ENCODE measurements at regions not wholly inside any gene's neighbourhood (a gene's known extent, or its start where the extent isn't known, plus 50 kb on each side); places are given as distances from the start of the nearest gene placed in this dataset.
A peak's percentile ranks its signal among the peaks of the same experiment; 100 is the strongest.
"Not testable (repeated sequence)": the region's sequence is repeated elsewhere in the genome, so short reads cannot be mapped to it uniquely, and the experiment has no call there.

GRCh38 chr21:31609081-31609480, 50.4 kb upstream of the SOD1 start:
- DNase-seq (ENCODE audit: low read depth) = no peak

DNA sequence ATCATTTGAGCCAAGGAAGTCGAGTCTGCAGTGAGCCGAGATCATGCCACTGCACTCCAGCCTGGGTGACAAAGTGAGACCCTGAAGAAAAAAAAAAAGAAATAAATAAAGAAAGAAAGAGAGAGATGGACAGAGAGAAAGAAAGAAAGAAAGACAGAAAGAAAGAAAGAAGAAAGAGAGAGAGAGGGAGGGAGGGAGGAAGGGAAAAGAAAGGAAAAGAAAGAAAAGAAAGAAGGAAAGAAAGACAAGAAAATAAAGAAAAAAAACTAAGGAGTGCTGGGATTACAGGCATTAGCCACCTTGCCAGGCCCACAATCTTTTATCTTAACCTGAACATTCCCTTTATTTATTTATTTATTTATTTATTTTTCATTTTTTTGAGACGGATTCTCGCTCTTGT, 51.7 kb upstream of the SOD1 start:
- DNase-seq (ENCODE audit: low read depth) = no peak

GRCh38 chr21:31606081-31606874, 53.2 kb upstream of the SOD1 start:
- no peak for DNase-seq (ENCODE audit: low read depth)

DNA sequence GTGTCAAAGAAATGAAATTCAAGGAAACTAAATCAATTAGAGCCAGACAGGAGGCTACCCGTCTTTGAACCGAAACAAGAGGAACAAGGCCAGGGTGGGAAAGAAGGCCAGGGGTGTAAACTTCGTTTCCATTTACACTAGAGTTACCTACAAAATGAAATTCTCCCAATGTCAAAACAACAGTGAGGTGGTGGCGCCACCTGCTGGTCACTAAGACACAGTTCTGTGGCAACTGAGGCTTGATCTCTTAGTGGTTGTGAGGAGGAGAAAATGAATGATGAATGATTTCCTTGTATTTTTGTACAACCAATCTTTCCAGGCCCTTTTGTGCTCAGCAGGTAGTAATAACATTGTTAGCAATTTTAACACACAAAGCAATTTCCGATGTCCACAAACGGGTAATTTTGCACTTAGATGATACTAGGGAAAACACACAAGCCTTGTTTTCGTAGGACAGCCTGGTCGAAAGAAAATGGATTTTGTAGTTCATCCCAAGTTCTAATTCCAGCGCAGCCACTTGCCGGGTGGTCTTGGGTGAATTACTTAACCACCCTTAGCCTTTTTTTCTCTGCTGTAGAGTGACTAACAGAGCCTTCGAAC, 54.8 kb upstream of the SOD1 start:
- peak; percentile 38 for DNase-seq (ENCODE audit: low read depth)

DNA sequence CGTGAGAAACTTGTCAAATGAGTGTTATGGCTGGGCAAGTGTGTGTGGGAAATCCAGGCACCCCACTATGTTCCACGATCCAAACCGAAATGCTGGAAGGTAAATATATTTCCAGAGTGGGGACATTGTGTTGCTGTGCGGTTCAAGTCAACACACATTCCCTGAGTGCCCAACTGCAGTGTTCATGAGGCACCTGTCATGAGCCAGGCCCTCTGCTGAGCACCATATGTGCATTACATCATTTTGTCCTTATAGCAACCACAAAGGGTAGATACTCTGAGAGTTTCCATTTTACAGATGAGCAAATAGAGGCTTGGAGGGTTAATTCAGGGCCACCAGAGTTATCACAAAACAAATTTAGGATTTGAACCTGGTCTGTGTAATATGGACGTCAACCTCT, 59.9 kb upstream of the SOD1 start:
- no peak for DNase-seq (ENCODE audit: low read depth)

- DNase-seq (ENCODE audit: low read depth) = no peak
Measured at GRCh38 chr21:31599013-31599412, 60.5 kb upstream of the SOD1 start.

DNA sequence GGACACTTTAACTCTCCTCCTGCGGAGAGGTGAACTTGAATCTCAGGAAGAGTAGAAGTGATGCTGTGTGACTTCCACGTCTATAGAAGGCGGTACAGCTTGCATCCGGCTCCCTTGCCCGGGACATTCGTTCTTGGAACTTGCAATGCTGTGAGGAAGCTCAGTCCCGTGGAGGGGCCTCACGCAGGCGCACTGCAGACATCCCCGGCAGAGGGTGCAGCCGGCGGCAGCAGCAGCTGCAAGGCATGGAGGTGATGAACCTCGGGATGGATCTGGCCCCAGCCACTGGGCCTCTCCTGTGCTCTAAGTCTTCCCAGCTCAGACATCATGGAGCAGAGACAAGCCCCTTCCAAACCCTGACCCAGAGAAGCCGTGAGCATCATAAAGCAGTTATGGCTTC, 61.8 kb upstream of the SOD1 start:
- no peak for DNase-seq (ENCODE audit: low read depth)

DNA sequence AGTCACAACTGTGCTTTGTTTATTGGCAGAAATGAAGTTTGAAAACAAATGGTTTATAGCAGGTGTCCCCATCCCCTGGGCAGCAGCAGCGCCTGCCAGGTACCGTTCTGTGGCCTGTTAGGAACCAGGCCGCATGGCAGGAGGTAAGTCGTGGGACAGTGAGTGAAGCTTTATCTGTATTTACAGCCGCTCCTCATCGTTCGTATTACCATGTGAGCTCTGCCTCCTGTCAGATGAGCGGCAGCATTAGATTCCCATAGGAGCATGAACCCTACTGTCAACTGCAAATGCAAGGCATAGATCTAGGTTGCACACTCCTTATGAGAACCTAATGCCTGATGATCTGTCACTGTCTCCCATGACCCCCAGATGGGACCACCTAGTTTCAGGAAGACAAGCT, 63.4 kb upstream of the SOD1 start:
- no peak for DNase-seq (ENCODE audit: low read depth)

GRCh38 chr21:31594726-31595125, 64.8 kb upstream of the SOD1 start:
- DNase-seq (ENCODE audit: low read depth) = no peak

DNA sequence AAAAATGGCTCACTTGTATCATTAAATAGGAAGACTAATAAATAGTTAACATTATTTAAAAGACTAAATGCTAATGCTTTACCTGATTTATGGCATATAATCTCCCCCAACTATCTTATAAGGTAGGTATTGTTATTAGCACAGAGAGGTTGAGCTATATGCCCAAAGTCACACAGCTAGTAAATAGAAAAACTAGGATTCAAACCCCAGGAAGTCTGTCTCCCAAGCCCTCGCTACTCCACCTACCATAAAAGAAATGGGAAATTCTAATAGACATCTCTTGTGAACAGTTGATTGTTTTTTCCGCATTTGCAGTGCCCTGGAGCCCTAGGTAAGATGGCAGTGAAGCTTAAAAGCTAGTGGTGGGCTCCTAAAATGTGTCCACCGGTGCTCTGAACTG, 65.2 kb upstream of the SOD1 start:
- no peak for DNase-seq (ENCODE audit: low read depth)

DNA sequence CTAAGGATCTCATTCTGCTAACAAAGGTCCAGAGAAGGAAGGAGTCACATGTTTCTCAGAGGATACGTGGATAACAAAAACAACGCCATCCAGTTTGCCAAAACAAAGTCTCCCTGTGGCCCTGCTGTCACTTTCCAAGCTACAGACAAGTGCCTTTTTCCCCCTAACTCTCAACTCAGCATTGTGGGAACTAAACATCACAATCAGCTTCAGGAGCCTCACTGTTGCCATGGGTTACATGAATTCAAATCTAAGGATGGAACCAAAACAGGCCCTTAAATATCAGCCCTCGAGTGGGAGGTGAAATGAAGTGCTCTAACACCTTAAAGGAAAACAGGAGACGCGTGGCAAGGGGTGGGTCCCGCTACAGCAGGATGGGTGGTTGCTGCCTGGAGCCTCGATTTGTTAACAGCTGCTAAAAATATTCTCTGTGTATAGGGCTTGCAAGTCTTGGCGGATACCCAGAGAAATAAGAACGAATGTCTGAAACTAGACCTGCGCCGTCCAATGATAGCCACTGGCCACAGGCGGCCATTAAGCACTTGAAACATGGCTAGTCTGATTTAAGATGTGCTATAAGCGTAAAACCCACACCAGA, 66.4 kb upstream of the SOD1 start:
- DNase-seq (ENCODE audit: low read depth) = no peak

- DNase-seq (ENCODE audit: low read depth) = no peak
Measured at GRCh38 chr21:31592516-31592915, 67.0 kb upstream of the SOD1 start.

- no peak for DNase-seq (ENCODE audit: low read depth)
Measured at GRCh38 chr21:31589820-31590219, 69.7 kb upstream of the SOD1 start.

- DNase-seq (ENCODE audit: low read depth) = no peak
Measured at GRCh38 chr21:31586118-31586517, 73.4 kb upstream of the SOD1 start.

DNA sequence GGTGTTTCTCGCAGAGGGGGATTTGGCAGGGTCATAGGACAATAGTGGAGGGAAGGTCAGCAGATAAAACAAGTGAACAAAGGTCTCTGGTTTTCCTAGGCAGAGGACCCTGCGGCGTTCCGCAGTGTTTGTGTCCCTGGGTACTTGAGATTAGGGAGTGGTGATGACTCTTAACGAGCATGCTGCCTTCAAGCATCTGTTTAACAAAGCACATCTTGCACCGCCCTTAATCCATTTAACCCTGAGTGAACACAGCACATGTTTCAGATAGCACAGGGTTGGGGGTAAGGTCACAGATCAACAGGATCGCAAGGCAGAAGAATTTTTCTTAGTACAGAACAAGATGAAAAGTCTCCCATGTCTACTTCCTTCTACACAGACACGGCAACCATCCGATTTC, 75.6 kb upstream of the SOD1 start:
- not testable (repeated sequence) for DNase-seq (ENCODE audit: low read depth)

- no peak for DNase-seq (ENCODE audit: low read depth)
Measured at GRCh38 chr21:31583498-31583897, 76.0 kb upstream of the SOD1 start.

- peak; percentile 65 for DNase-seq (ENCODE audit: low read depth)
Measured at GRCh38 chr21:31580866-31581276, 78.6 kb upstream of the SOD1 start.

DNA sequence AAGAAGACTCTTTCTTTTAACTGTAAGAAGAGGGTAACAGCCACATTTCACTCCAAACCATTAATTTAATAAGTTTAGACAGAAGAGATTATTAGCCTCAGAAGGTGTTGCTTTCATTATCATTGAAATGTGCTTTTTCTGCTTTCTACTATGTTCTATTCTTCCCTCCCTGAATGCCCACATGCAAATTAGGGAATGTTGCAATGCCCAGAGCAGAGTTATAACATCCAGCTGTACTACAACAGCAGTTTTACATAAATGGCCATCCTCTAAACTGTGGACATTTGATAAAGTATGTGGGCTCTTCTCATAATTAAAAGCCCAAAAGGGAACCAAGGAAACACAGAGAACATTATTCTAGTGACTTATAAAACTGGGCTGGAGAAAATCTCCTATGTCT, 82.2 kb upstream of the SOD1 start:
- DNase-seq (ENCODE audit: low read depth) = no peak

- no peak for DNase-seq (ENCODE audit: low read depth)
Measured at GRCh38 chr21:31576428-31576827, 83.1 kb upstream of the SOD1 start.

DNA sequence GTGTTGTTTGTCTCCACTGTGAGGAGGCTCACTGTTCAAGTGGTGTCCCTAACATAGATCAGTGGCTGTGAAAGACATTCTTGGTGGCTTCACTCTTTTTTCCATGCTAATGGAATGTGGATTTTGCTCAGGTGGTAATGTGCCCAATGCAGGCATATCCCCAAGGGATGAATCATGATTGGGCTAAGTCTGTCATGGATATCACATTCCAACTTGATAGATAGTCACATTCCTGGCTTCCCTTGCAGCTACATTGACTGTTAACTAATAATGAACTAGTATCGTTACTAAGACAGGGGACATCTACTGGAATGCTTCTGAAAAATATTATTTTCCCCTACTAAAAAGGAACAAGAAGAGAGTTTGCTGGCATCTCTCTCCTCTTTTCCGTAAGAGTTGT, 86.3 kb upstream of the SOD1 start:
- no peak for DNase-seq (ENCODE audit: low read depth)

DNA sequence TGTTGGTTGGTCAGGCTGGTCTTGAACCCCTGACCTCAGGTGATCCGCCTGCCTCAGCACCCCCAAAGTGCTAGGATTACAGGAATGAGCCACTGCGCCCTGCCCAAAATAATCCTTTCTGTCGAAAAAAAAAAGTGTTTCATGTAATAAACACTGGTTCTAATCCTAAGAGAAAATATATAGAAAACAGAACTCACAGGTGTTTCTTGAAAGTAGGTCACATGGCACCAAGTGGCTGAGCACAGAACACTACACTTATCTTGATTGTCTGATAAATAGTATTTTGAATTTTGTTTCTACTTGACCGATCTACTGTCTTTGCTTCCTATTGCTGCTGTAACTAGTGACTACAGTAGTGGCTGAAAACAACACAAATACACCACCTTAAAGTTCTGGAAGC, 87.6 kb upstream of the SOD1 start:
- DNase-seq (ENCODE audit: low read depth) = no peak

DNA sequence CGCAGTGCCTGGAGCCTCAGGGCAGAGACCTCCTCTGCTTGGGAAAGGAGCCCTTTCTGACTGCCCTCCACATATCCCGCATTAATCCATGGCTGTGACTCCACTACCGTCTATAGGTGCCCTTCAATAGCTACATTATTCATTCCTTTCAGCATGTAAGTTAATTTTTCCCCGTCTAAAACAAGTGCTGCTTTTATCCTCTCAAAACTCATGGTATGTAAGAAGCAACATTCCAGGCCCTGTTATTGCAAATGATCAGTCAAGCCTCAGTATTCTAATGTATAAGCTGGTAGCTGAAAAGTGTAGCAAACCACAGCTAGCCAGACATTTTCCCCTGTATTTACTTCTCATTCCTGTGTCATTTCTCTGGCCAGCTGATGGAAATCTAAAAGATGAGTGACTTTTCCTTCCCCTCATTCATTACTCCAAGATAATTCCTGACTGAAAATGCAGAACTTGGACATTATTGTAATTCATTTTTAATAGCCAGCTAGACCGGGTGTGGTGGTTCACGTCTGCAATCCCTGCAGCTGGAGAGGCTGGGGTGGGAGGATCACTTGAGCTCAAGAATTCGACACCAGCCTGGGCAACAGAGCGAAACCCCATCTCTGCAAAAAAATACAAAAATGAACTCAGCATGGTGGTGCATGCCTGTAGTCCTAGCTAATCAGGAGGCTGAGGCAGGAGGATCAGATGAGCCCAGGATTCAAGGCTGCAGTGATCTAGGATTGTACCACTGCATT, 88.5 kb upstream of the SOD1 start:
- DNase-seq (ENCODE audit: low read depth) = no peak

GRCh38 chr21:31566611-31567010, 92.9 kb upstream of the SOD1 start:
- no peak for DNase-seq (ENCODE audit: low read depth)
